ENCODE measurements at regions not wholly inside any gene's neighbourhood (a gene's known extent, or its start where the extent isn't known, plus 50 kb on each side); places are given as distances from the start of the nearest gene placed in this dataset.

DNA sequence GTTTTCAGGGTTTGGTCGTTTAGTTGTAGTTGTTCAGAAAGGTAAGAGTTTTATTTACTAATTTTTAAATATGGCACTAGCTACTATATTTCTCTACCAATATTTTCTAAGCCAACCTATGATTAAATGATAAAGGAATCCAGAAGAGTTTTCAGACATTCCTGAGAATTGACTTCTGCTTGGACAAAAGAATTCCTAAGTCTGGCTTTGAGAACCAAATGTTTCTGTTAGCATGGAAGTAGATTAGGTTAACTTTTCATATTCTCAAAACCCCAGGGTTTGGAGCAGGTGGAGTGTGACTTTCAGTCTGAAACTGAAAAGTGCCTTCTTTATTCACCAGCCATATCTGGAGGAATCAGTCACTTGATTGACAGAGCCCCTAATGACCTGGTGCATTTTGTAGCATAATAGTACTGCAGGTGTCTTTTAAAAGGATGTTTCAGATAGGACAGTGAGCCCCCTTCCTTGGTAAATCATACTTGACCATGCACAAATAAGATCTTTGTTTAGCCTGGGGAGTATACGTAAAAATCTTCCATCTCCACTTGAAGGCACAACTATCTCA, 457.0 kb upstream of the ZNF462 start:
- TF ChIP-seq TAF1 (IDR thresholded peaks at IDR 0.05; ENCODE audit: borderline replicate concordance, insufficient read depth, low read length) (no peak), SIN3A (IDR thresholded peaks at IDR 0.05; ENCODE audit: borderline replicate concordance, insufficient read depth, low read length) (no peak), POLR2AphosphoS5 (IDR thresholded peaks at IDR 0.05; ENCODE audit: low read depth, low read length) (no peak)
- TF ChIP-seq, protein P1, sequence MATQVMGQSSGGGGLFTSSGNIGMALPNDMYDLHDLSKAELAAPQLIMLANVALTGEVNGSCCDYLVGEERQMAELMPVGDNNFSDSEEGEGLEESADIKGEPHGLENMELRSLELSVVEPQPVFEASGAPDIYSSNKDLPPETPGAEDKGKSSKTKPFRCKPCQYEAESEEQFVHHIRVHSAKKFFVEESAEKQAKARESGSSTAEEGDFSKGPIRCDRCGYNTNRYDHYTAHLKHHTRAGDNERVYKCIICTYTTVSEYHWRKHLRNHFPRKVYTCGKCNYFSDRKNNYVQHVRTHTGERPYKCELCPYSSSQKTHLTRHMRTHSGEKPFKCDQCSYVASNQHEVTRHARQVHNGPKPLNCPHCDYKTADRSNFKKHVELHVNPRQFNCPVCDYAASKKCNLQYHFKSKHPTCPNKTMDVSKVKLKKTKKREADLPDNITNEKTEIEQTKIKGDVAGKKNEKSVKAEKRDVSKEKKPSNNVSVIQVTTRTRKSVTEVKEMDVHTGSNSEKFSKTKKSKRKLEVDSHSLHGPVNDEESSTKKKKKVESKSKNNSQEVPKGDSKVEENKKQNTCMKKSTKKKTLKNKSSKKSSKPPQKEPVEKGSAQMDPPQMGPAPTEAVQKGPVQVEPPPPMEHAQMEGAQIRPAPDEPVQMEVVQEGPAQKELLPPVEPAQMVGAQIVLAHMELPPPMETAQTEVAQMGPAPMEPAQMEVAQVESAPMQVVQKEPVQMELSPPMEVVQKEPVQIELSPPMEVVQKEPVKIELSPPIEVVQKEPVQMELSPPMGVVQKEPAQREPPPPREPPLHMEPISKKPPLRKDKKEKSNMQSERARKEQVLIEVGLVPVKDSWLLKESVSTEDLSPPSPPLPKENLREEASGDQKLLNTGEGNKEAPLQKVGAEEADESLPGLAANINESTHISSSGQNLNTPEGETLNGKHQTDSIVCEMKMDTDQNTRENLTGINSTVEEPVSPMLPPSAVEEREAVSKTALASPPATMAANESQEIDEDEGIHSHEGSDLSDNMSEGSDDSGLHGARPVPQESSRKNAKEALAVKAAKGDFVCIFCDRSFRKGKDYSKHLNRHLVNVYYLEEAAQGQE (IDR thresholded peaks at IDR 0.05; ENCODE audit: insufficient read depth in 1 of 2, low read depth in 2 of 2, low read length in 2 of 2): no peak

Measured in PFSK-1 (cell line).